ENCODE measurements at regions not wholly inside any gene's neighbourhood (a gene's known extent, or its start where the extent isn't known, plus 50 kb on each side); places are given as distances from the start of the nearest gene placed in this dataset.
A peak's percentile ranks its signal among the peaks of the same experiment; 100 is the strongest.

GRCh38 chr6:11374036-11375010 is 141.9 kb upstream of the NEDD9 start:
- Histone ChIP-seq H3K27ac (ENCODE audit: extremely low read length, insufficient read depth, low read length) (peak overlapping the region; percentile 5), H3K9me3 (ENCODE audit: low read length) (no peaks in the 10 kb centered on the region), H3K79me2 (ENCODE audit: insufficient read depth, low read length) (no peaks in the 10 kb centered on the region), H3K4me1 (ENCODE audit: insufficient read depth, low read length) (peaks cover 47% of the 10 kb centered on the region), H3K4me3 (replicated peaks in 1 of 3; ENCODE audit: insufficient read depth in 1 of 3, low read depth in 2 of 3, low read length in 3 of 3) (no peak overlapping the region), H3K4me2 (ENCODE audit: low read depth, low read length) (no peak overlapping the region), H4K20me1 (ENCODE audit: insufficient read depth, low read length) (no peaks in the 10 kb centered on the region), H3K9ac (ENCODE audit: insufficient read depth, low read depth, low read length) (no peak overlapping the region), H2AFZ (ENCODE audit: low read length) (peak overlapping the region; percentile 24), H3K27me3 (ENCODE audit: control insufficient read depth in 1 of 2, insufficient read depth in 2 of 2, low read length in 2 of 2) (no peaks in the 10 kb centered on the region), H3K36me3 (replicated peaks in 1 of 2; ENCODE audit: control insufficient read depth in 1 of 2, insufficient read depth in 2 of 2, low read length in 2 of 2) (no peaks in the 10 kb centered on the region)
- CTCF ChIA-PET (ENCODE audit: low intra/inter-chr PET ratio, low total read pairs): no interaction called here
- FAIRE-seq (no peak), ATAC-seq (peak; percentile 50; the same call in 2 of the 3 replicates), DNase-seq (ENCODE audit: low spot score) (peak; percentile 70)
- POLR2A ChIA-PET: no interaction called here
- BruUV-seq (replicated peaks): no TSS peak
- WGBS (ENCODE audit: low lambda C conversion rate): 92% methylated on average over 4 of the region's 4 CpGs
- intact Hi-C loops (cut with micrococcal nuclease; ENCODE audit: unreplicated experiment): no loop called here
- in situ Hi-C loops (cut with HindIII; ENCODE audit: extremely low pct_ligation_motif_present, low pct_unique_long_range_greater_than_20kb): no loop called here
- no peak for TF ChIP-seq ARID3A (IDR thresholded peaks at IDR 0.05; ENCODE audit: low read depth, low read length)
- peak; percentile 24; the same call in 1 of the 2 replicates for TF ChIP-seq MED1 (CRISPR knock-in tag; IDR thresholded peaks at IDR 0.05)
- no peak for TF ChIP-seq CHCHD3 (CRISPR knock-in tag; IDR thresholded peaks at IDR 0.05)
- no peak for TF ChIP-seq ZIK1 (CRISPR knock-in tag; IDR thresholded peaks at IDR 0.05; ENCODE audit: borderline replicate concordance, low read depth)
- no peak for TF ChIP-seq TERF1 (CRISPR knock-in tag; IDR thresholded peaks at IDR 0.05)
- no peak for TF ChIP-seq THYN1 (CRISPR knock-in tag; IDR thresholded peaks at IDR 0.05; ENCODE audit: borderline replicate concordance, low read depth)
- TF ChIP-seq SP140L (CRISPR knock-in tag; IDR thresholded peaks at IDR 0.05; ENCODE audit: borderline replicate concordance): no peak
- no peak for TF ChIP-seq ZNF136 (CRISPR knock-in tag; IDR thresholded peaks at IDR 0.05; ENCODE audit: low read depth)
- TF ChIP-seq TEAD3 (CRISPR knock-in tag; optimal IDR thresholded peaks at IDR 0.05; ENCODE audit: borderline replicate concordance): no peak
- TF ChIP-seq E2F1 (CRISPR knock-in tag; IDR thresholded peaks at IDR 0.05): no peak
- no peak for TF ChIP-seq GMEB1 (CRISPR knock-in tag; IDR thresholded peaks at IDR 0.05; ENCODE audit: borderline replicate concordance)
- TF ChIP-seq NBN (conservative IDR thresholded peaks at IDR 0.05): no peak
- TF ChIP-seq ZNF3 (CRISPR knock-in tag; IDR thresholded peaks at IDR 0.05): no peak
- TF ChIP-seq EP300 (IDR thresholded peaks at IDR 0.05; ENCODE audit: low read depth in 2 of 2, low read length in 2 of 2): peak in 1 of 2 experiments; percentile 21; a peak in 1 of 4 replicates
- no peak for TF ChIP-seq EP300 (CRISPR knock-in tag; IDR thresholded peaks at IDR 0.05; ENCODE audit: borderline replicate concordance)
- TF ChIP-seq ZNF761 (CRISPR knock-in tag; conservative IDR thresholded peaks at IDR 0.05): no peak
- no peak for TF ChIP-seq MED13 (CRISPR knock-in tag; IDR thresholded peaks at IDR 0.05)
- TF ChIP-seq ZNF441 (CRISPR knock-in tag; IDR thresholded peaks at IDR 0.05; ENCODE audit: borderline replicate concordance): no peak

All from HepG2 (cell line).